Kidney tubule cell (primary cell): ENCODE measurements at regions not wholly inside any gene's neighbourhood (a gene's known extent, or its start where the extent isn't known, plus 50 kb on each side); places are given as distances from the start of the nearest gene placed in this dataset.
"Not testable (repeated sequence)": the region's sequence is repeated elsewhere in the genome, so short reads cannot be mapped to it uniquely, and the experiment has no call there.

Experiments
- DNase-seq: peaks from one replicate; pipeline ENCODE4 v3.0.0-alpha.2; 2018; ENCODE audit warnings: low spot score

GRCh38 chr2:114066186-114066747 lies 176.4 kb downstream of the ACTR3 start:
- DNase-seq: no peak

- no peak for DNase-seq
These were observed 178.5 kb downstream of the ACTR3 start for GRCh38 chr2:114068438-114068837.

DNA sequence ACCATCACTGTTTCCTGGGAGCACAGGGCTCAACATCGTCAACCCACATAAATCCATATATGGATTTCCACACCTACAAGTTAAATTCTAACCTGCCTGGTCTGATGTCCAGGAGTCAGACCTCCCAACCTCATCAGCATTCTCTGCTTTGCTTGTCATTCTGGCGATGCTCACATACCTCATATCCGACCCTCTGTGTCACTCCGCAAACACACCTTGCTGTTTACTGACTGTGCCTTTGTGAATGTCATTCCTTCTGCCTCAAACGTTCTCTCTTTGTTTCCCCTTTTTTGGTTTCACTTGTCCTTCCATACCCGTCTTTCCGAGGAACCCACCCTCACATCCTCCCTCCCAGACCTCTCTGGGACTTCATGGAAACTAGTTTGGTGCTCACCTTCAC lies 187.1 kb downstream of the ACTR3 start:
- no peak for DNase-seq

- no peak for DNase-seq
These were observed 189.6 kb downstream of the ACTR3 start for GRCh38 chr2:114079366-114080004.

GRCh38 chr2:114082731-114083433 lies 193.0 kb downstream of the ACTR3 start:
- no peak for DNase-seq

DNA sequence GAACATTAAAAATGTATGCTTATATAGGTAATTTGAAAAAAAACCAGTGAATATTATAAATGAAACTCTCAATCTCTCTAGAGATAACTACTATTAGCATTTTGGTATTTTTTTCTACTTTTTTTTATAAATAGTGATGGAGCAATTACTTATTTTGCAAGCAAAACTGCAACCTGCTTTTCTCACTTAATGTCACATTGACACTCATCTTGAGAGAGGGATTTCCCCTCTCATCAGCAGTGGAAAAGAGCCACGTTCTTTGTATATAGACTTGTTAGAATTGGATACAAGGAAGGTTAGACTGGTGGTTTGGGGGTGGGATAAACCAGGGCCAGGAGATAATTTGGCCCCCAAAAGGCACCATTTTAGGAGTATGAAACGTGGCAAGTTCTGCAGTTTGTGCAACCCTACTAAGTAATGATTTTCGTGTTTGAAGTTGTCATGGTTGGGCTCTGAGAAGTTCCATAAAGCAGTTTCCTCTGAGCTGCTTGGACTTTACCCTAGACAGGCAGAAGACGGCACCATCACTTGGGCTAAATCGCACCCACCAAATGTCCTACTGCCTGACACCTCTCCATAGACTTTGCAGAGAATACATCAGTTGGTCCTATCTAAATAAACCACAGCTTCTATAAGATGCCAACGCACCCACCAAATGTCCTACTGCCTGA lies 194.0 kb downstream of the ACTR3 start:
- DNase-seq: no peak

DNA sequence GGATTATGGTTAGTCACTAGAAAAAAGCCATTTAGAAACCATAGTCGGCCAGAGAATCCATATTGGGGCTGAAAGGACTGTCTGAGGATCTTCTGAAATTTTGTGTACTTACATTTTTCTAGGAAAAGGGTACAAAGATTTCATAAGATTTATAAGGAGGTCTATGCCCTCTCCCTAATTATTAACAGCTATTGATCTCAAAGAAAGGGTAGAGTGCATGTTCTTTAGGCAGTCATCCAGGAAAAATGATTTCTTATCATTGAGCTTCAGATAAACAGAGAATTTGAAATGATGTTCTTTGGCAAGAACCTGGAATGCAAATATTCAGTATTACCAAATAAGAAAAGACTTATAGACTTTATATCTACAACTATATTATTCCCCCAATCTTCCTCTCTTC lies 195.3 kb downstream of the ACTR3 start:
- no peak for DNase-seq

- no peak for DNase-seq
These were observed 196.1 kb downstream of the ACTR3 start for GRCh38 chr2:114085992-114086391.

- peak; percentile 27 for DNase-seq
These were observed 199.9 kb downstream of the ACTR3 start for GRCh38 chr2:114089636-114090319.

DNA sequence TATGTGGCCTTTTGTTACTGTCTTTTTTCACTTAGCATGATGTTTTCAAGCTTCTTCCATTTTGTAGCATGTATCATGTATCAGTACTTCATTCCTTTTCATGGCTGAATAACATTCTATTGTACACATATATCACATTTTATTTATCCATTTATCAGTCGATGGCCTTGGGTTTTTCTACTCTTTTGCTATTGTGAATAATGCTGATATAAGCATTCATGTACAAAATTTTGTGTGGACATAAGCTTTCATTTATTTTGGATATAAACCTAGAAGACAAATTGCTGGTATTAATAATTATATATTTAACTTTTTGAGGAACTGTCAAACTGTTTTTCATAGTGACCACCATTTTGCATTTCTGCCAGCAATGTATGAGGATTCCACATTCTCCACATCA lies 201.1 kb downstream of the ACTR3 start:
- DNase-seq: no peak

GRCh38 chr2:114108249-114108648 lies 218.4 kb downstream of the ACTR3 start:
- DNase-seq: no peak

- DNase-seq: no peak
These were observed 219.0 kb downstream of the ACTR3 start for GRCh38 chr2:114108824-114109416.

DNA sequence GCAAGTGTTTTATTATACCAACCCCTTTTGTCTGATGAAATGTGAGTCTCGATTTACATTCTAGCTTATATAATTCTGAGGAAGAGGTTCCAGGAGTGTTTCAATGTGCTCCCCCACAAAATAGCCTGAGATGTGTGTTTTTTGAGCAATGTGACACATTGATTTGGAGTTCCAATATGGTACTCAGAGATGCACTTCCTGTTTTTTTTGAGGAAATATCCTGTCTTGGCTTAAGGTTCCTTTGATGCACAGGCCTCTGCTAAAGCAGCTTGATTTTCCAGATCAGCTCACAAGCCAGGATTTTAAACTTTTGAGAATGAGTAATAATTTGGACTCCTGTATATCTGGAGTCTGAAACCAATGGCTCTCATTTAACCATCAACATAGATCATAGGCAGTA lies 221.4 kb downstream of the ACTR3 start:
- no peak for DNase-seq

GRCh38 chr2:114113518-114113917 lies 223.6 kb downstream of the ACTR3 start:
- DNase-seq: no peak

DNA sequence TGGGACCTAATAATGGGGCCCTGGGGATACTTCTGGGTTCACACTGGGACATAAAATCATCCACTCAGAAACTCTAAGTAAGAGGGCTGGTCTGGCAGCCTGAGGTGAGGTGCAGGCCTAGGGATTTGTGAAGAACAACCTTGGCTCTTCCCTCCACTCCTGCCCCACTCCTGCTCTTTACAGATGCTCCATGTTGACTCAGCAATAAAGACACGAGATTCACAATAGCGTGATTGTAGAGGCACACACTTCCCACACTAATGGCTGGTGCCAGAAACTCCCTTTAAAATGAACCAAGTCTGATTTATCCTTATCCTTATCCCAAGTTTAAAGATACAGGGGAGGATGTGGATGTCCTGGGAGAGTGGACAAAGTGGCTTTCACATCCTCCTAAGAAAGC lies 228.2 kb downstream of the ACTR3 start:
- DNase-seq: no peak

- DNase-seq: no peak
These were observed 230.0 kb downstream of the ACTR3 start for GRCh38 chr2:114119862-114120261.

GRCh38 chr2:114122930-114123329 lies 233.0 kb downstream of the ACTR3 start:
- DNase-seq: peak; percentile 20

DNA sequence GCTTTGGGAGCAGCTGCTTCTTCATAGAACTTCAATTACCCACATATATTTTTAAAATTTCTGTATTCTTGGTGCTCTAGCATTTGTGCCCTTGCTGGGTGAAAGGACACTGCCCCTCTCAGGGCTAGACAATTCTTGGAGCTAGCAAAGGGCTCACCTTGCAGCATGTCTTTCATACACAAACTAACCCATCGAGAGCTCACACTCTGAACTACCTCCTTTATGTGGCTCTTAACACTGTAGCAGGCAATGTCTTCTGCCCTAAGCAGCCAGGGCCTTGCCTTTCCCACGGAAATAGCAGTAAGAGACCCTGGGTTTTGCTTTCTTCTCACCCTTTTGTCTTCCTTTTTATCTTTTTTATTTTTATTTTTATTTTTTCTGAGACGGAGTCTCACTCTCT lies 234.0 kb downstream of the ACTR3 start:
- DNase-seq: no peak

DNA sequence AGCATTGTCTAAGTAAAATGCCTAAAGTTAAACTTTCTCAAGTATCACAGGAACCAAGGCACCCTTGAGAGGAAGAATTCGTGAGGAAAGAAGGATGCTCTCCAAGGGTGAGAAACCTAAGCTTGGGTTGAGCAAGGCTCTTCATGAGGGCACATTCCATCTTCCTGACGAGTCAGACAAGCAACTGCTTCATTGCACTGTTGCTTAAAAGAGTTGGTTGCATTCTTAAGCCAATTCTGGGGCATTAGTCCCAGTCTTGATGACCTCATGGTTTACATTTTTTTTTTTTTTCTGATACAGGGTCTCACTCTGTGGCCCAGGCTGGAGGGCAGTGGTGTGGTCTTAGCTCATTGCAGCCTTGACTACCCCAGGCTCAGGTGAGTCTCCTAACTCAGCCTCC lies 237.5 kb downstream of the ACTR3 start:
- DNase-seq: peak; percentile 40

- DNase-seq: no peak
These were observed 238.4 kb downstream of the ACTR3 start for GRCh38 chr2:114128263-114128662.

DNA sequence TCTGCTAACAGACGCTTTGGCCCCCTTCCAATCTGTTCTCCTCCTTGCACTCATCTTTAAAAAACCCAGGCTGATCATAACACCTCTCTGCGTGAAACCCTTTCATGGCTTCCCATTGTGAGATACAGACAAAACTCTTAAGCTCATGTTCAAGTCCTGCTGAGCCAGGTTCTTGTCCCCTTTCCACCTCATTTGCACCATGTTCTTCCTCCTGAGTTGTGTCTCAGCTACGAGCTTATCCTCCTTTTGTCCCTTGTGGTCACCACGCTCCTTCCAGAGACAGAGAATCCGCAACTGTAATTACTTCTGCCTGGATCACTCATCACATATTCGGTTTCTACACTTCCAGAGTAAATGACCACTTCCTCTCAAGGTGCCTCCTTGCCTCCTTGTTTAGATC lies 238.8 kb downstream of the ACTR3 start:
- DNase-seq: no peak

- not testable (repeated sequence) for DNase-seq
These were observed 242.2 kb downstream of the ACTR3 start for GRCh38 chr2:114132050-114132449.
